Activated naive CD8-positive, alpha-beta T cell treated with anti-CD3 and anti-CD28 coated beads, Interleukin-2, amount 50 U/mL, for 16 hours (primary cell): ENCODE measurements at regions not wholly inside any gene's neighbourhood (a gene's known extent, or its start where the extent isn't known, plus 50 kb on each side); places are given as distances from the start of the nearest gene placed in this dataset.
A peak's percentile ranks its signal among the peaks of the same experiment; 100 is the strongest.
"Not testable (repeated sequence)": the region's sequence is repeated elsewhere in the genome, so short reads cannot be mapped to it uniquely, and the experiment has no call there.

Source experiments
- DNase-seq: peaks from one replicate; pipeline ENCODE4 v3.0.0-alpha.2; 2020; ENCODE audit warnings: low read depth, low spot score

DNA sequence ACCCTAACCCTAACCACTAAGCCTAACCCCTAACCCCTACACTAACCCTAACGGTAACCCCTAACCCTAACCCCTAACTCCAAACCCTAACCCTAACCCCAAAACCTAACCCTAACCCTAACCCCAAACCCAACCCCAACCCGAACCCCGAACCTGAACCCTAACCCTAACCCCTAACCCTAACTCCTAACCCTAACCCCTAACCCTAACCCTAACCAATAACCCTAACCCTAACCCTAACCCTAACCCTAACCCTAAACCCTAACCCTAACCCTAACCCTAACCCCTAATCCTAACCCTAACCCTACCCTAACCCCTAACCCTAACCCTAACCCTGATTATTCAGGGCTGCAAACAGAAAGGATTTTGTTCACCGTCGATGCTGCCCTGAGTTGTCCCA lies 144.6 kb upstream of the DUSP22 start:
- not testable (repeated sequence) for DNase-seq

DNA sequence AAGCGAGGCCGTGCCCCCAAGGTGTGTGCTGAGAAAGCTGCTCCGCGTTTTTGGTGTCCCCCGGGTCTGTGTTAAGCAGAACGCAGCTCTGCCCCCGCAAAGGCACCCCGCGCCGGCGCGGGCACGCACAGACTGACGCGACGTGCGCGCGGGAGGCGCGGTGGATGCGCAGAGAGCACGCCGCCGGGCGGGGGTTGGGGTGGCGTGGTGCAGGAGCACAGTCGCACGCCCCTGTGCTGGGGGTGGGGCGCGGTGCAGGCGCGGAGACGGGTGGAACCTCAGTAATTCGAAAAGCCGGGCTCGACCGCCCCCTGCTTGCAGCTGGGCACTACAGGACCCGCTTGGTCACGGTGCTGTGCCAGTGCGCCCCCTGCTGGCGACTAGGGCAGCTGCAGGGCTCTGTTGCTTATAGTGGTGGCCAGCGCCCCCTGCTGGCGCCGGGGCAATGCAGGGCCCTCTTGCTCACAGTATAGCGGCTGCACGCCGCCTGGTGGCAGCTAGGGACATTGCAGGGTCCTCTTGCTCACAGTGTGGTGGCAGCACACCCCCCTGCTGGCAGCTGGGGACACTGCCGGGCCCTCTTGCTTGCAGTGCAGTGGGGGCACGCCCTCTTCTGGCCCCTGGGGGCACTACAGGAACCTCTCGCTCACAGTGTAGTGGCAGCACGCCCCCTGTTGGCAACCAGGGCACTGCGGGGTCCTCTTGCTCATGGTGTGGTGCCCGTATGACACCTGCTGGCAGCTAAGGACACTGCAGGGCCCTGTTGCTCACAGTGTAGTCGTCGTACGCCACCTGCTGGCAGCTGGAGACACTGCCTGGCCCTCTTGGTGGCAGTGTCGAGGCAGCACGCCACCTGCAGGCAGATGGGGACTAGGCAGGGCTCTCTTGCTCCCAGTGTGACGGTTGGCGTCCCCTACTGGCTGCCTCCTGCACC lies 144.0 kb upstream of the DUSP22 start:
- DNase-seq = peak; percentile 31

- DNase-seq = not testable (repeated sequence)
These were observed 142.1 kb upstream of the DUSP22 start for GRCh38 chr6:150147-150546.

DNA sequence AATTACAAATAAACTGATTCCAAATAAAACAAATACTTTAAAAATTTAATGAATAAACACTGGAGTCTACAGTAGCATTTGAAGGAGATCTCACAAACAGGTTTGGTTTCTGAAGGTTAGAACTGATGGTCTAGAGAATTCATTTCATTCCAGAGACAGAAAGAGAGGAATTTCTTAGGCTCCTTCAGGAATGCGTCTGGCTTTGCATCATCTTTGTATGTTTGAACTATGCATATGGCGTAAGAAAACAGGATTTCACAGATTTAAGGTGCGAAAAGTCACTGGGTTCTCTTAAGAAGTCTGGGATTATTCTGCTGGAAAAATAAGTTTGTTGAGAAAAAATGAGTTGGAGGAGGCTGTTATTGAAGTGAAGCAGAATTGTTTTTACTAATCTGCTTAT lies 139.9 kb upstream of the DUSP22 start:
- not testable (repeated sequence) for DNase-seq

DNA sequence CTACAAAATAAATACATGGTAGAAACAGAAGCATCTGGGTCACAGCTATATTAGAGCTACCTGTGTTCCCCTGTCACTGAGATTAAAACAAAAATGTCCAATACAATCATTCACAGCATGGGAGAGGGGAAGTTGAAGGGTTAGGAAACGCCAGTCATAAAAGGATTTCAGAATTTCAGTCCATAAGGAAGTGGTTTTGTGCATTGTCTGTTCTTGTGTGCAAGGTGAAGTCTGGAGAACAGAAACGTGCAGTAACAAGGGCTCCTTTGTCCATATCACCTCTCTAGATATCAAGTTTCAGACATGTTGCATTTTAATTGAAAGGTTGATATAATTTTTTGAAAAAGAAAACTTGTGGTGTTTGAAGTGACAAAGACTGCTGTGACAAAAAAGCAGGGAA lies 139.3 kb upstream of the DUSP22 start:
- DNase-seq = not testable (repeated sequence)

- DNase-seq = not testable (repeated sequence)
These were observed 138.4 kb upstream of the DUSP22 start for GRCh38 chr6:153867-154266.

- not testable (repeated sequence) for DNase-seq
These were observed 137.8 kb upstream of the DUSP22 start for GRCh38 chr6:154321-155092.

GRCh38 chr6:156010-156409 lies 136.3 kb upstream of the DUSP22 start:
- no peak for DNase-seq

DNA sequence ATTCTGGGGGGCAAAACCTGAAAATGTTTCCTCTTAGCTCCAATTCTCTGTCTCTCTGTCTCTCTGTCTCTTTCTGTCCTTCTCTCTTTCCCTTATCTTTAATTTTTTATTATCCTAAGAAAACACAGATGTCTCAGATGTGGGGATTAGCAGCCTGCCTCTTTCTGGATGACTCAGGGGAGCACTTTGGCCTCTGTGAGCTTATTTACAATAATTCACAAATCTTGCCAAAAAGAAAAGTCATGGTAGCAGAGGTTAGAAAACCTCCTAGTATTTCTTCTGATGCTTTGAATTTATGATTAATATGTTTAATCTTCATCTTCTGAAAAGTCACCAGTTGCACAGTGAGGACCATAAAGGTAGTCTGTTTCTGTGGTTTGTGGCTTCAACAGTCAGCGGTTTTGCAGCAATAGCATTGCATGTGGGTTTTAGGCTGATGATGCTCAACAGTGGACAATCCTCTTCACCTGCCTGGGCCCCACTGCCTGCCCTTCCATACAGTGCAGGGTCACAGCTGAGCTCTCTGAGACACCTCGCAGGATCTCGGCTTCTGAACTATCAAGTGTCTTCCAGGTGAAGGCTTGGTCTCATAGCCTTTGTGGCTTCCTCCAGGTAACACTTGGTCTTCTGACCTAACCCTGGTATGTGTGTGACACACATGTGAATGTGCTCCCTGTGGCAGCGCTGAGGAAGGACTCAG lies 135.7 kb upstream of the DUSP22 start:
- DNase-seq = not testable (repeated sequence)

DNA sequence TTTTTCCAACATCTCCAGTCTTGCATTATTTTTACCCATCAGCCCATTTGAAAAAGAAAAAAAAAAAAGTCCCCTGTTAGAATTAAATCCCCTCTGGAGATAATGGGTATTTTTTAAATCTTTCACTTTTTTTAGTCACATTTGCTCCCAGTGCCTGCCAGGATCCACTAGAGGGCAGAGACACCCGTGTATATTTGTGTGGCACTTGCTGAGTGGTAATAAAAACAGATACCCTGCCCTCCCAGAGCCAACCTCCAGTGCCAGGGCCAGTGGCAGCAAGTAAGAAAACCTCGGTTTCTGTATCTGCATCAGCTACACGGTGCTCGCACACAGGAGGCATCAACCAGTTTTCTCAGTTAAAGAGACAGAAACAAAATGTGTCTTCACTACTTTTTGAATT lies 135.1 kb upstream of the DUSP22 start:
- not testable (repeated sequence) for DNase-seq

GRCh38 chr6:161657-162056 lies 130.6 kb upstream of the DUSP22 start:
- not testable (repeated sequence) for DNase-seq

GRCh38 chr6:164720-165119 lies 127.6 kb upstream of the DUSP22 start:
- DNase-seq = no peak

DNA sequence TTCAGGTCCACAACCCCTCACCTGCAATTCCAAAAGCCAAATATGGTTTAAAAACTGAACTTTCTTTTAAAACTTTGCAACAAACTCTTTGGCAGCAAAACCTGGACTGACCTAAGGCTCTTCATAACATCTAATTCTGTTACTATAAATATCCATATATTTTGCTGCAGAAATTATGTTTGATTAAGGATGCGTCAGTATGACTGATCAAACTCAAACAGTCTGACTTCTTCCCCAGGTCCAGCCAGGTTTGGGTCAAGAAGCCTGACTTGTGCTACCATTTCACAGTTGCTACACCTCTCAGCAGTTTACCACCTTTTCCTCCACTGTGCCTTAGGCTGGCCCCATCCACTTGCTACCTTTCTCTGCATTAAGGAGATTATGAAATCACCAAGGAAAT lies 127.0 kb upstream of the DUSP22 start:
- DNase-seq = no peak

GRCh38 chr6:165906-166305 lies 126.4 kb upstream of the DUSP22 start:
- DNase-seq = no peak

- DNase-seq = no peak
These were observed 123.3 kb upstream of the DUSP22 start for GRCh38 chr6:168865-169455.

- no peak for DNase-seq
These were observed 118.3 kb upstream of the DUSP22 start for GRCh38 chr6:174036-174435.

- DNase-seq = no peak
These were observed 116.6 kb upstream of the DUSP22 start for GRCh38 chr6:175680-176079.

DNA sequence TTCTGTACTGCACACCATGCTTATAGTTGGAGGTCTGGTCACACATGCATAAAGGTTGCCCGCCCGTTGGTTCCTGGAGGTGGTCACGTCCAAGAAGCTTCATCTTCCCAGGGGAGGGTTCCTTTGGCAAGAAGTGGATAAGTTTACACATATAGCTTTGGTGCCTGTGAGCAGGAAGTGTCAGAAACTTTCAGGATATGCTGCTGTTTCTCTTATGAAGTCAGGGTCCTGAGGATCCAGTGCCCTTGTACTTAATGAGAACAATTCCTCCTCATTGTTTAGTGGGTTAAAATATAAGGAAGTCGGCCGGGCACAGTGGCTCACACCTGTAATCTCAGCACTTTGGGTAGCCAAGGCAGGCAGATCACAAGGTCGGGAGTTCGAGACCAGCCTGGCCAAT lies 115.5 kb upstream of the DUSP22 start:
- no peak for DNase-seq

- DNase-seq = no peak
These were observed 114.2 kb upstream of the DUSP22 start for GRCh38 chr6:178119-178518.

- DNase-seq = not testable (repeated sequence)
These were observed 113.4 kb upstream of the DUSP22 start for GRCh38 chr6:178929-179328.

DNA sequence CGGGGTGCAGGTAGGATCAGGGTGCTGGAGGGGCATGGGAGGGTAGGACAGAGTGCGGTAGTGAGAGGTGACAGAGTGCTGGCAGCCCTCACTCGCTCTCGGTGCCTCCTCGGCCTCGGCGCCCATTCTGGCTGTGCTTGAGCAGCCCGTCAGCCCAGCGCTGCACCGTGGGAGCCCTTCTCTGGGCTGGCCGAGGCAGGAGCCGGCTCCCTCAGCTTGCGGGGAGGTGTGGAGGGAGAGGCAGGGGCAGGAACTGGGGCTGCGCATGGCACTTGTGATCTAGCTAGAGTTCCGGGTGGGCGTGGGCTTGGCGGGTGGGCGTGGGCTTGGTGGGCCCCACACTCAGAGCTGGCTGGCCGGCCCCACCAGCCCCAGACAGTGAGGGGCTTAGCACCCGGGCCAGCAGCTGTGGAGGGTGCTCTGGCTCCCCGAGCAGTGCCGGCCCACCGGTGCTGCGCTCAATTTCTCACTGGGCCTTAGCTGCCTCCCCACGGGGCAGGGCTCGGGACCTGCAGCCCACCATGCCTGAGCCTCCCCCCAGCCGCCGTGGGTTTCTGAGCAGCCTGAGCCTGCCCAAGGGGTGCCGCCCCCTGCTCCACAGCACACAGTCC lies 112.8 kb upstream of the DUSP22 start:
- DNase-seq = no peak
